HG02571 (cell line): ENCODE measurements at regions not wholly inside any gene's neighbourhood (a gene's known extent, or its start where the extent isn't known, plus 50 kb on each side); places are given as distances from the start of the nearest gene placed in this dataset.
"Not testable (repeated sequence)": the region's sequence is repeated elsewhere in the genome, so short reads cannot be mapped to it uniquely, and the experiment has no call there.

Experiments used
- ATAC-seq: cut with Tn5 transposase; IDR thresholded peaks from one replicate; pipeline ENCODE4 v1.9.1; 2021; ENCODE audit warnings: mild to moderate bottlenecking, moderate library complexity; ENCODE audit not compliant: unreplicated experiment

DNA sequence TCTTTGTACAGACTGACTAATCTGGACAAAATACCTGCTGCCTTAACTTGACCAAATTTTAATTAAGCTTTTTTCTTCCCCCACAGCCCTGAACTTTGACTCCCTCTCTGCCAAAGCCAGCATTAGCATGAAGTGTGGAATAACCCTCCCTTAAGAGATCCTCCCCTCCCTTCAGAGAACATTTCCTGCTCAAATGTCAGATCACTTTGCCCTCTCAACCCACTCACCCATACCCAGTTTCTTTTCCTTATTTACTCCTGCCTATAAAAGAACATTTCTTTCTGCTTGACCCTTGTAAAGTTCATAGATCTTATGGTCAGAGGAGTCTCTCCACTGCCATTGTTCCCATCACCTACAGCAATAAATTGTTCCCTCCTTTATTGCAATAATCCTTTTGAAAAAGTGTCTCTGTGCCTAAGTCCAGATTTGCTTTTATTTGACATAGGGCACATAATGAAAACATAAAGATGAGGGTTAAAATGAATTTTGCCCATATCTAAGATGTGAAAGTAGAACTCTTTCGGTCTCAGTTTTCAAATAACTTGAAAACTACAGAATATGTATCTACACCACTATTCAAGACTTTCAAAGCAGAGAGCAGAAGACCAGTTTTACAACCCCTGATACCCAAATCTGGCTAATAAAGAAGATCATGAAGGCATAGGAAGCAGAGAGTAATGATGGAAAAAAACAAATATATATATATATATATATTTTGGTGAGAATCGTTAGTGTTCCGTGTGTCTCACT, 289.7 kb upstream of the ANXA10 start:
- no peak for ATAC-seq

DNA sequence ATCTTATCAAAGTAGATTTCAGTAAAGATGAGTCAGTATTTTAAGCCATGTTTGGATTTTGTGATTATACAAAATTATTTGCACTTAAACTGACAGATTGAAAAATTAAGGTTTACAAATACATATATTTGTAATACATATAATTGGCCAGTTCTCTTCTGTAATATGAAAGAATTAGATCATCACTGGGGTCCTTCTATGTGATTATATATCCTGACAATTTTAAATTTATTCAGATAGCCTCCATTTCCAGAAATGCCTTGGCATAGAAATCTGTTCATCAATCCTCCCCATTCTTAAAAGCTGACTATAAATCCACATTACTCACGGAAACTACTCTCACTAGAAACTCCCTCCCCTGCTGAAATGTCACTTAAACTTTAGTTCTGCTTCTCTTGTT, 280.4 kb upstream of the ANXA10 start:
- no peak for ATAC-seq

GRCh38 chr4:167826281-167826680, 266.1 kb upstream of the ANXA10 start:
- ATAC-seq, result no peak

- ATAC-seq, result no peak
Measured at GRCh38 chr4:167831855-167832254, 260.5 kb upstream of the ANXA10 start.

GRCh38 chr4:167838686-167839085, 253.7 kb upstream of the ANXA10 start:
- ATAC-seq, result no peak

DNA sequence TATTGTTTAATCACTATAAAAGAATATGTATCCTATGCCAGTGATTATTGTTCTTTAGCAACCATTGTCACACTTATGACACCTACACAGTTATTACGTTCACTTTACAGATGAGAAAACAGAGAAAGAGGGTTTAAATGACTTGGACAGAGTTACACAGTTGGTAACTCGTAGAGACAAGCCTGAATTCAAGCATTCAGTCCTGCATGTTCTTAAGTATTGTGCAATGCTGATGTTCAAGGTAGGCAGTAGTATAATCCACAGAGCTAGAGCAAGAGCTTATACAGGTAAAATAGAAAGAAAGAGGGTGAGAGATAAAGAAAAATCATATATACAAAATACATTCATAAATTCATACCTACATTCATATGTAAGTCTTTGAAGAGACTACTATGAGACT, 249.8 kb upstream of the ANXA10 start:
- ATAC-seq, result no peak

DNA sequence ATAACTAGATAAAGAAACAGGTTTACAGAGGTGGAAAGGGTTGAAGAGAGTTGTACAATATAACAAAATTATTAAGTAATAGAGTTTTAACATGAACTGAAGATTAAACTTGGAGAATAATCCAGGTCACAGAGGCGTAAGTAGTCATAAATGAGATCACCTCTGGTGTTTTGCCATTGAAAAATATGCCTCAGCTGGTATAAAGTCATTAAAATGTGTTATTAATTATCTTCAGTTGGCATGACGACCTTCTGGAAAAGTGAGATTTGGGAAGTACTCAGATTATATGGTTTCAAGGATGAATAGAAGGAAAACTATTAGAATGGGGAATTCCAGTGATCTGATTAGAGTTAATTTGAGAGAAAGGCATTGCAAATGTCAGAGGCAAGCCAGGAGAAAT, 237.5 kb upstream of the ANXA10 start:
- no peak for ATAC-seq

DNA sequence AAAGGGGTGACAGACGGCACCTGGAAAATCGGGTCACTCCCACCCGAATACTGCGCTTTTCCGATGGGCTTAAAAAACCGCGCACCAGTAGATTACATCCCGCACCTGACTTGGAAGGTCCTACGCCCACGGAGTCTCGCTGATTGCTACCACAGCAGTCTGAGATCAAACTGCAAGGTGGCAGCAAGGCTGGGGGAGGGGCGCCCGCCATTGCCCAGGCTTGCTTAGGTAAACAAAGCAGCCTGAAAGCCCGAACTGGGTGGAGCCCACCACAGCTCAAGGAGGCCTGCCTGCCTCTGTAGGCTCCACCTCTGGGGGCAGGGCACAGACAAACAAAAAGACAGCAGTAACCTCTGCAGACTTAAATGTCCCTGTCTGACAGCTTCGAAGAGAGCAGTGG, 234.2 kb upstream of the ANXA10 start:
- not testable (repeated sequence) for ATAC-seq

DNA sequence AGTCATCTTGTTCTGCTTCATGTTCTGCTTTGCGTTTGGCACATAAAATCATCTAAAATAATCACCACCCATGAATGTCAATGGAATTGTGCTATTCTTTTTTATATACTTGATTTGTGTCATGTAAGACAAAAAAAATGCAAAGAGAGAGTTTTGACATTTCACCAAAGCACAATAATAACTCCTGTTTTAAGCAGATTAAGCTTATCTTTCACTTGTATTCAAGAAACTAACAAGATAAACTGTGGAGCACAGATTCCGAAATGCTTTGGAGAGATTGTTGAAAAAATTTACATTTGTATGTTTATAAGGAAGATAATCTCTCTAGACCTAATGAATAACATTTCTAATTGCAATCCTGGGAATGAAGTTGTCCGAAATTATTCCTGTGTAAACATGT, 225.1 kb upstream of the ANXA10 start:
- no peak for ATAC-seq

GRCh38 chr4:167868163-167868562, 224.2 kb upstream of the ANXA10 start:
- ATAC-seq, result no peak

- ATAC-seq, result no peak
Measured at GRCh38 chr4:167873496-167873895, 218.8 kb upstream of the ANXA10 start.

- not testable (repeated sequence) for ATAC-seq
Measured at GRCh38 chr4:167876091-167876490, 216.2 kb upstream of the ANXA10 start.

- ATAC-seq, result not testable (repeated sequence)
Measured at GRCh38 chr4:167877826-167878225, 214.5 kb upstream of the ANXA10 start.

- ATAC-seq, result no peak
Measured at GRCh38 chr4:167883266-167883665, 209.1 kb upstream of the ANXA10 start.

DNA sequence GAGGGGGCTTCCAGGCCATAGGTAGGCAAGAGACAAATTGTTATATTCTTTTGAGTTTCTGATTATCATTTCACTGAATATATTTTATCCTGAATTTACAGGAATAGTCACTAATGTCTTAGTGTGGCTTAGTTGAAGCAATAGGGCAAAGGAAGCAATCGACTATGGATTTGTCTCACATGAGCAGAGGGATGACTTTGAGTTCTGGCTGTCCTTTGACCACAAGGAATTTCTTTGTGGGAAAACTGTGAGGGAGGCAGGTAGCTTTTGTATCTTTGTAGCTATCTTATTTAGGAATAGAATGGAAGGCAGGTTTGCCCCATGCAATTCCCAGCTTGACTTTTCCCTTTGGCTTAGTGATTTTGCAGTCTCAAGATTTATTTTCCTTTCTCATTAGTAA, 207.3 kb upstream of the ANXA10 start:
- no peak for ATAC-seq

- no peak for ATAC-seq
Measured at GRCh38 chr4:167885872-167886271, 206.5 kb upstream of the ANXA10 start.

GRCh38 chr4:167887726-167888125, 204.6 kb upstream of the ANXA10 start:
- no peak for ATAC-seq

- no peak for ATAC-seq
Measured at GRCh38 chr4:167890226-167890625, 202.1 kb upstream of the ANXA10 start.

DNA sequence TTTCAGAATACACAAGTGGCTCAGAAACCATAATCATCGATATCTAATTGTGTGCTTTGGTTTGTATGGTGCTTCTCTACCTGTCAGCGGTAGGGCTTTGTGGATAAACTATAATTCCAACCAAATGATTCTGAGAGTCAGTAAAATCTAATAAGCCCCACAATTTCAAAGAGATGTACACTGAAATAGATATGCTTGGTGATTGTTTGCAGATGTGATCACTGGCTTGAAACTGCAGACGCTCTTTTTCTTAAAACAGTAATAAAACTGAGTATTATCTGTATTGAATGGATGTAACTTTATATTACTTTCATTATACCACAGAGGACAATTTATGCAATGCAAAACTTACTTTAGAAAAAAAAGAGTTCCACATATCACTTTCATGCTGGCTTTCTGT, 198.8 kb upstream of the ANXA10 start:
- ATAC-seq, result no peak

DNA sequence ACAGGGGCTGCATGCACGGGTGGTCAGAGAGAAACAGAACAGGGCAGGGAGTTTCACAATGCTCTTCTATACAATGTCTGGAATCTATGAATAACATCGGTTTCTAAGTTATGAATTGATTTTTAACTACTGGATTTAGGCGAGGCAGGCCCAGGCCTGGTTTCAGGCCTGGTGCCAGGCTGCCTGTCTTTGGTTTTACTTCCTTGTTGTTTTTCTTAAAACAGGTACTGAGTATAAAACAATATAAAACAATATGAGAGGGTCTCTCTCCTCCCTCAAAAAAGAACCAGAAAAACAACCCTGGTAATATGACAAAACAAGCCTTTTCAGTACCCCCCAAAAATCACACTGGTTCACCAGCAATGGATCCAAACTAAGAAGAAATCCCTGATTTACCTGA, 196.1 kb upstream of the ANXA10 start:
- not testable (repeated sequence) for ATAC-seq

GRCh38 chr4:167897116-167897515, 195.2 kb upstream of the ANXA10 start:
- no peak for ATAC-seq

DNA sequence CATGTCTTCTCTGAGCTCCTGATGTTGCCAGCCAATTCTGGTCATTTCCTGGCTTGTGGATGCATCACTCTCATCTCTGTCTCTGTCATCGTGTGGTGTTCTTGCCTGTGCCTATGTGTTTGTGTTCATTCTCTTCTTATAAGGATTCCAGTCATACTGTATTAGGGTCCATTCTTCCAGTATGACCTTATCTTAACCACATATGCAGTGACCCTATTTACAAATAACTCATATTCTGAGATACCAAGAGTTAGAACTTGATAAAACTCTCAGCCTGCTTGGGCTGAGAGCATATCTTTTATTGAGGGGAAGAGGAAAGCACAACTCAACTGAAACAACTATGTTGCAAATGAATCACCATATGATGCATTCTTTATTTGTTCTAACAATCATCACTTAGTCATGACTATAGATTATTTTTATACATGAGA, 189.0 kb upstream of the ANXA10 start:
- ATAC-seq, result no peak

DNA sequence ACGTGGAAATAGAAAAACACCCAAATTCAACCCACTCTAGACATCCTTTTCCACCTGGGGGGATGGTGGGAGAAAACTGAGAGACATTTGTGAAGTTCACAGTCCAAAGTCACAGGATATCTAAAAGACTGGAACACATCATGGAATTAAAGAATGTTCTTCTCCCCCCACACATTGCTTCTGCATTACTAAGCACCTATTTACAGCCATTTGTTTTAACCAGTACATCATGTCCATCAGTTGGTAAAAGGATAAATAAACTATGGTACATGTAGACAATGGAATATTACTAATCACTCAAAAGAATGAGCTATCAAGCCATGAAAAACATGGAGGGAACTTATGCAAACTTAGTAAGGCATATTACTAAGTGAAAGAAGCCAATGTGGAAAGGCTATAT, 185.5 kb upstream of the ANXA10 start:
- no peak for ATAC-seq
